ENCODE measurements at regions not wholly inside any gene's neighbourhood (a gene's known extent, or its start where the extent isn't known, plus 50 kb on each side); places are given as distances from the start of the nearest gene placed in this dataset.

- Mint-ChIP-seq H3K9me3 (peaks cover 0 to 3% of the 10 kb centered on the region in 2 donors), H3K36me3 (no peaks in the 10 kb centered on the region), H3K4me3 (no peak overlapping the region), H3K27ac (no peak overlapping the region), H3K27me3 (no peaks in the 10 kb centered on the region), H3K4me1 (no peaks in the 10 kb centered on the region)
- ATAC-seq (replicated peaks) (no peak), DNase-seq (no peak)
Observed at GRCh38 chr3:99366663-99367429, 271.5 kb upstream of the COL8A1 start.

DNA sequence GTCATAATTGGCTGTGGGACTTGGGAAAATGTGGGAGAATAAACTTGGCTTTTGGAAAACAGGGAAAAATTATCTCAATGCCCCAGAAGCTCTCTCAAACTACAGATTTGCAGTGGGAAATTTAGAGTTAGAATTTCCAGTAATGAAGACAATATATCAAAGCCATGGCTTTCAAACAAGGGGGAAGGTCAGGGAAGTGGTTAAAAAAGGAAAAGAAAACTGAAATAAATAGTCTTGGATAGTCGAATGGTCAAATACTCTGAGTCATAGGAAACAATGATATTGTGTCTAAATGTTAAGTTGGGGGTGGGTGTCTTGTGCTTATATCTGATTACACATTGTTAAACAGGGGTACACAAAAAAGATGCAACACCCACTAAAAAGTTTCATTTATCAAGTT, 272.4 kb upstream of the COL8A1 start:
- H3K27ac Mint-ChIP-seq, result no peak overlapping the region
- no peaks in the 10 kb centered on the region for H3K27me3 Mint-ChIP-seq
- H3K36me3 Mint-ChIP-seq, result no peaks in the 10 kb centered on the region
- DNase-seq, result no peak
- no peak overlapping the region for H3K4me3 Mint-ChIP-seq
- H3K9me3 Mint-ChIP-seq, result no peaks in the 10 kb centered on the region
- ATAC-seq (replicated peaks), result no peak
- H3K4me1 Mint-ChIP-seq, result no peaks in the 10 kb centered on the region

- Mint-ChIP-seq H3K36me3 (no peaks in the 10 kb centered on the region), H3K4me3 (no peak overlapping the region), H3K27me3 (no peaks in the 10 kb centered on the region), H3K4me1 (no peaks in the 10 kb centered on the region), H3K9me3 (no peaks in the 10 kb centered on the region), H3K27ac (no peak overlapping the region)
- no peak for ATAC-seq (replicated peaks)
- DNase-seq, result no peak
Observed at GRCh38 chr3:99365396-99365795, 273.0 kb upstream of the COL8A1 start.

DNA sequence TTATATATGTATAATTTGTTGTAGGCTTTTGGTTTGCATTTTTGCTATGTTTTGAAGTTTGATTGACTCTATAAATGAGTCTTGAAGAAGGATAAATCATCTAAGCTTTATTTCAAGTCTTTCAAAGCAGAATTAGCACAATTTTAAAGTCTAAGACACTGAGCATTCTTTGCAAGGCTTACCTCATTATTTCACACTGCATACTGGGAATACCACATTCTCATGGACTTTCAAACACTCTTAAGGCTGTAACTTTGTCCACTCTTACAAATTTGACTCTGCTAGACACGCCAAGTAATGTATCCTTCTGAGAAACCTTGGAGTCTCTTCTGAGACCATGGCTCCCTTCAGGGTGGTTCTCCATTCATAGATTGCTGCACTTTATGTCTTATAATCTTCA, 281.3 kb upstream of the COL8A1 start:
- H3K9me3 Mint-ChIP-seq, result peaks cover 0 to 5% of the 10 kb centered on the region in 2 donors
- H3K27ac Mint-ChIP-seq, result no peak overlapping the region
- no peak for DNase-seq
- no peak overlapping the region for H3K4me3 Mint-ChIP-seq
- H3K4me1 Mint-ChIP-seq, result no peaks in the 10 kb centered on the region
- H3K27me3 Mint-ChIP-seq, result no peaks in the 10 kb centered on the region
- no peak for ATAC-seq (replicated peaks)
- no peaks in the 10 kb centered on the region for H3K36me3 Mint-ChIP-seq

- Mint-ChIP-seq H3K4me3 (no peak overlapping the region), H3K4me1 (no peaks in the 10 kb centered on the region), H3K27me3 (no peaks in the 10 kb centered on the region), H3K9me3 (peaks cover 0 to 5% of the 10 kb centered on the region in 2 donors), H3K36me3 (no peaks in the 10 kb centered on the region), H3K27ac (no peak overlapping the region)
- ATAC-seq (replicated peaks), result no peak
- no peak for DNase-seq
Observed at GRCh38 chr3:99356696-99357095, 281.7 kb upstream of the COL8A1 start.

GRCh38 chr3:99355465-99355864, 282.9 kb upstream of the COL8A1 start:
- Mint-ChIP-seq H3K4me1 (no peaks in the 10 kb centered on the region), H3K27me3 (no peaks in the 10 kb centered on the region), H3K4me3 (no peak overlapping the region), H3K9me3 (peaks cover 0 to 5% of the 10 kb centered on the region in 2 donors), H3K36me3 (no peaks in the 10 kb centered on the region), H3K27ac (no peak overlapping the region)
- ATAC-seq (replicated peaks) (no peak), DNase-seq (no peak)

- Mint-ChIP-seq H3K27ac (no peak overlapping the region), H3K36me3 (no peaks in the 10 kb centered on the region), H3K4me3 (no peak overlapping the region), H3K27me3 (no peaks in the 10 kb centered on the region), H3K4me1 (no peaks in the 10 kb centered on the region), H3K9me3 (peaks cover 0 to 5% of the 10 kb centered on the region in 2 donors)
- ATAC-seq (replicated peaks), result no peak
- DNase-seq, result no peak
Observed at GRCh38 chr3:99352811-99353210, 285.6 kb upstream of the COL8A1 start.

DNA sequence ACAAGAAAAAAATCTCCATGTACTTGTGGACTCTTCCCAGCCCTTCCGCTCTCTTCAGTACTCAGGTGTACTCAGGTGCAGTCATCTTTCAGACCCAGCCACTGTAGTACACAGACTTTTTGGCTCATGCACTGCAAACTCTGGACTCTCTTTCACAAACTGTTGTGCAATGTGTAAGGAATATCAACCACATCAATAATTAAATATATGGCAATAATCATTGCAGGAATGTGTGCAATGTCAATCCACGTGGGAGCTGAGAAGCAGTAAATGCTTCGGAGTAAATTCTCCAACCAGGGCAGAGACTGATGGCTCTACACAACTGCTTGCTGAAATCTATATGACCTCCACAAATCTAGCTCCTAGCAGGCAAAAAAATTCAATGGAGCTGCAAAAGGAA, 287.3 kb upstream of the COL8A1 start:
- no peaks in the 10 kb centered on the region for H3K4me1 Mint-ChIP-seq
- ATAC-seq (replicated peaks) (no peak), DNase-seq (no peak)
- peaks cover 0 to 5% of the 10 kb centered on the region in 2 donors for H3K9me3 Mint-ChIP-seq
- no peaks in the 10 kb centered on the region for H3K27me3 Mint-ChIP-seq
- no peak overlapping the region for H3K4me3 Mint-ChIP-seq
- no peaks in the 10 kb centered on the region for H3K36me3 Mint-ChIP-seq
- no peak overlapping the region for H3K27ac Mint-ChIP-seq

GRCh38 chr3:99348451-99348850, 289.9 kb upstream of the COL8A1 start:
- H3K27ac Mint-ChIP-seq, result no peak overlapping the region
- peaks cover 0 to 1% of the 10 kb centered on the region in 2 donors for H3K9me3 Mint-ChIP-seq
- ATAC-seq (replicated peaks) (no peak), DNase-seq (no peak)
- H3K4me3 Mint-ChIP-seq, result no peak overlapping the region
- no peaks in the 10 kb centered on the region for H3K36me3 Mint-ChIP-seq
- no peaks in the 10 kb centered on the region for H3K27me3 Mint-ChIP-seq
- H3K4me1 Mint-ChIP-seq, result no peaks in the 10 kb centered on the region

DNA sequence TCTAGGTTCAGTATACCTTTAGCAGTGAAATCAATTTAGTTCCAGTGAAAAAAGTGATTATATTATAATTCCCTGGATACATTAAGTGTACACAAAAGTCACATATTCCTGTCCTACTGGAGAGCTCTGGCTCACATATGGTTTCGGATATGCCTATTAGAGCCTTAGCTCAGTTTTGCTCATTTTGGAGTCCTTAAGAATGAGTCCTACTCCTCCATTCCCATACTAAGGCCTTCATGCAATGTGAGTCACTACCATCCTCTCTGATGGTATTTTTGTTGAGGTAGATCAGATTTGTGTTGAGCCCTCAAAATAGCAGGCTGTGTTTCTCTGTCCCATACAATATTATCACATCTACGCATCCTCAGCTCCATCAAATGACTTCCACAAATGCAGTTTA, 294.2 kb upstream of the COL8A1 start:
- DNase-seq (no peak), ATAC-seq (replicated peaks) (no peak)
- H3K9me3 Mint-ChIP-seq, result peaks cover 0 to 1% of the 10 kb centered on the region in 2 donors
- H3K4me1 Mint-ChIP-seq, result no peaks in the 10 kb centered on the region
- no peaks in the 10 kb centered on the region for H3K36me3 Mint-ChIP-seq
- H3K4me3 Mint-ChIP-seq, result no peak overlapping the region
- no peak overlapping the region for H3K27ac Mint-ChIP-seq
- H3K27me3 Mint-ChIP-seq, result no peaks in the 10 kb centered on the region

GRCh38 chr3:99342383-99342782, 296.0 kb upstream of the COL8A1 start:
- no peak overlapping the region for H3K4me3 Mint-ChIP-seq
- H3K36me3 Mint-ChIP-seq, result no peaks in the 10 kb centered on the region
- no peaks in the 10 kb centered on the region for H3K4me1 Mint-ChIP-seq
- ATAC-seq (replicated peaks) (no peak), DNase-seq (no peak)
- H3K27me3 Mint-ChIP-seq, result no peaks in the 10 kb centered on the region
- H3K9me3 Mint-ChIP-seq, result peaks cover 0 to 3% of the 10 kb centered on the region in 2 donors
- H3K27ac Mint-ChIP-seq, result no peak overlapping the region

DNA sequence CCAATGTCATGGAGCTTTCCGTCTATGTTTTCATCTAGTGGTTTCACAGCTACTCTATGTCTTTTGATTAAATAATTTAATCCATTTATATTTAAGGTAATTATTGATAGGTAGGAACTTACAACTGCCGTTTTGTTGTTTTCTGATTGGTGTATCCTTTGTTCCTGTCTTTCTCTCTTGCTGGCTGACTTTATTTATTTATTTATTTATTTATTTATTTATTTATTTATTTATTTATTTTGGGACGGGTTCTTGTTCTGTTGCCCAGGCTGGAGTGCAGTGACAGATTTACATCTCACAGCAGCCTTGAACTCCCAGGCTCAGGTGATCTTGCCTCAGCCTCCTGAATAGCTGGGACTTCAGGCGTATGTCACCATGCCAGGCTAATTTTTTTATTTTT, 299.2 kb upstream of the COL8A1 start:
- H3K27ac Mint-ChIP-seq, result no peak overlapping the region
- H3K36me3 Mint-ChIP-seq, result no peaks in the 10 kb centered on the region
- H3K4me3 Mint-ChIP-seq, result no peak overlapping the region
- H3K4me1 Mint-ChIP-seq, result no peaks in the 10 kb centered on the region
- no peak for ATAC-seq (replicated peaks)
- peaks cover 0 to 5% of the 10 kb centered on the region in 2 donors for H3K9me3 Mint-ChIP-seq
- no peaks in the 10 kb centered on the region for H3K27me3 Mint-ChIP-seq
- DNase-seq, result no peak

- no peaks in the 10 kb centered on the region for H3K36me3 Mint-ChIP-seq
Observed at GRCh38 chr3:99332718-99333117, 305.7 kb upstream of the COL8A1 start.

DNA sequence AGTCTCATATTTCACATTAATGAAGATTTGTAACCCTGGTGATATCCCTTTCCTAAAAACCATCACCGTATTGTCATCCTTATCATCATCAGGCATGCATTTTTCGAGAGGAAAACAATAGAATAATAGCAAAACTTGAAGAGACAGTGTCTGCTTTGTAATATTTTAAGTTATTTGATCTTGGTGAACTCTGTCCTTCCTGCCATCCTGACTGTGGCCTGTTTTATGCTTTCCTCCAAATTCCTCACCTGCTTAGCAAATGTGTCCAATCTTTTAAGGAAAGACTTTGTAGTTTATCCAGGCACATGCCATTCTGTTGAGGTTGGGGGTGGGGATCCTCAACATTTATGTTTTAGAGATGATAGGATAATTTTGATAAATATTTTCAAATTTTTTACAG, 306.1 kb upstream of the COL8A1 start:
- DNase-seq (no peak), ATAC-seq (replicated peaks) (no peak)
- no peak overlapping the region for H3K4me3 Mint-ChIP-seq
- H3K27me3 Mint-ChIP-seq, result no peaks in the 10 kb centered on the region
- no peaks in the 10 kb centered on the region for H3K4me1 Mint-ChIP-seq
- H3K36me3 Mint-ChIP-seq, result no peaks in the 10 kb centered on the region
- H3K27ac Mint-ChIP-seq, result no peak overlapping the region
- peaks cover 1 to 2% of the 10 kb centered on the region in 2 donors for H3K9me3 Mint-ChIP-seq

More at GRCh38 chr3:99332718-99333117, 305.7 kb upstream of the COL8A1 start:
- ATAC-seq (replicated peaks), result no peak
- H3K4me1 Mint-ChIP-seq, result no peaks in the 10 kb centered on the region
- peaks cover 0 to 2% of the 10 kb centered on the region in 2 donors for H3K9me3 Mint-ChIP-seq
- no peak overlapping the region for H3K4me3 Mint-ChIP-seq
- H3K27me3 Mint-ChIP-seq, result no peaks in the 10 kb centered on the region
- DNase-seq, result no peak
- no peak overlapping the region for H3K27ac Mint-ChIP-seq

DNA sequence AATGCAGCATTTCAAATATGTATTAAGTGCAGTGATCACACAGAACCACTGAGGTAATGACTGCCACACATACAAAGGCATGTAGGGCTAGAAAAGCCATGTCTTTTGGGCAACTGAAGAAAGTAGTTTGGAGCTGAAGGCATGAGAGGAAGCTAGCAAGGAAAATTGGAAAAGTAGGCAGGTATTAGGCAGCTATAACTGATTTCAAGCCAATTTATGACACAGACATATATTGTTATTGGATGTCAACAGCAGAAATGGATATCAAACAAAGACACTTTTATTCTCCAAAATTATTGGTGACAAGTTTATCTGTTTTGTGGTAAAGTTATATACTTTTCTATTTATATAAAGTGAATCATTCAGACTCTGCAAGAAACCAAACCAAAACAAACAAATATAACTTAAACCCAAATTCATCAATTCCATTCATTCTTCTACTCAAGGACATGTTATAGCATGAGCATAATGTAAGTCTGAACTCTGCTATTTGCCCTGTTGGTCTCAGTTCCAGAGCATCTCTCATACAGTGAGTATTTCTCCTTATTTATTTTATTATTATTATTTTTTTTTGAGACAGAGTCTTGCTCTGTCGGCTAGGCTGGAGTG, 307.4 kb upstream of the COL8A1 start:
- ATAC-seq (replicated peaks) (no peak), DNase-seq (no peak)
- Mint-ChIP-seq H3K4me3 (no peak overlapping the region), H3K4me1 (no peaks in the 10 kb centered on the region), H3K36me3 (no peaks in the 10 kb centered on the region), H3K9me3 (peaks cover 2 to 4% of the 10 kb centered on the region in 2 donors), H3K27me3 (no peaks in the 10 kb centered on the region), H3K27ac (no peak overlapping the region)

Measured in stimulated activated naive B cell treated with anti-CD40 and anti-IgM and Interleukin-4, amounts not matched to agents 10 μg/mL and 1 μg/mL and 100 μg/mL, for 72 hours (primary cell).